ENCODE measurements at regions not wholly inside any gene's neighbourhood (a gene's known extent, or its start where the extent isn't known, plus 50 kb on each side); places are given as distances from the start of the nearest gene placed in this dataset.

GRCh38 chr20:62530643-62531032 is 54.8 kb upstream of the GATA5 start:
- no peaks in the 10 kb centered on the region for H3K27me3 ChIP-seq (ENCODE audit: control insufficient read depth, insufficient read depth, low read length)
- H3K36me3 Mint-ChIP-seq = no peaks in the 10 kb centered on the region
- H3K4me3 Mint-ChIP-seq = no peak overlapping the region
- no peak for DNase-seq
- 90% methylated on average over 16 of the region's 16 CpGs for WGBS (ENCODE audit: insufficient coverage)
- no peak overlapping the region for H3K27ac ChIP-seq (ENCODE audit: low read length)
- no peaks in the 10 kb centered on the region for H3K27me3 Mint-ChIP-seq (ENCODE audit: low read depth in 2 of 2)
- H3K9me3 ChIP-seq (ENCODE audit: control insufficient read depth, insufficient read depth, low read length) = no peaks in the 10 kb centered on the region
- no peak overlapping the region for H3K4me3 ChIP-seq (ENCODE audit: low read length)
- intact Hi-C loops (cut with micrococcal nuclease) = no loop called here
- H3K4me1 Mint-ChIP-seq = no peaks in the 10 kb centered on the region
- no peaks in the 10 kb centered on the region for H3K4me1 ChIP-seq (ENCODE audit: control insufficient read depth, insufficient read depth, low read length)
- no peak overlapping the region for H3K27ac Mint-ChIP-seq
- TF ChIP-seq CTCF (IDR thresholded peaks at IDR 0.05) = no peak
- ATAC-seq = no peak
- no peaks in the 10 kb centered on the region for H3K36me3 ChIP-seq (ENCODE audit: control insufficient read depth, insufficient read depth, low read length)
- no peaks in the 10 kb centered on the region for H3K9me3 Mint-ChIP-seq

DNA sequence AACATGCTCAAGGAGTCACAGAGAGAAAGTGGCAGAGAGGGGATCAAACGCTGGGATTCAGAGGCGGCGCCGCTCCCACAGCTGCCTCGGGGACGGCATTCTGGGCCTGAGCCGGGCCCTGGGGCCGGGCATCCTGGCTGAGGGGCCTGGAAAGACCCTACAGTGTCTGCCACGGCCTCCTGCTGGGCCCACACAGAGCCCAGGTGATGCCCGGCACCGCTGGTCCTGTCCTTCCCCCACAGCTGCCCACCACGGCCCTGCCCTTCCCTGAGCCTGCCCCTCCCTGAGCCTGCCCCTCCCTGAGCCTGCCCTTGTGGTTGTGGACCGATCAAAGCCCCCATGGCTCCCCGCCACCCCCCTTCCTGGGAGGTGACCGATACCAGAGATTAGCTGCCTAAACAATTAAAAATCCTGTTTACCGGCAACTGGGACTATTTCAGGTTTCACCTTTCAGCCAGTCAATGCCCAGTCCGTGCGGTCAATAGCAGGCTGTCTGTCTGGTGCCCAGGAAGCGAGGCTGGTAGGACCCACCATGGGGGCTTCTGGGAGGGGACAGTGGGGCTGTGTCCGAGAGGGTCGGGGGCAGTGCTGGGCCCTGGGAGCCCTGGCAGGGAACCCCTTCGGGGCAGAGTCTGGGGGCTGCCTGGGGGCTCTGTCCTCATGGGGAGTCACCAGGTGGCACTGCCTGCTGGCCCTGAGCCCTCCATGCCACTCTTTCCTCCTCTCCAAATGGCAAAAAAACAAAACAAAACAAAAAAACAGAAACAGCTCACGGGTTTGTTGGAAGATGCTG is 55.4 kb upstream of the GATA5 start:
- no peaks in the 10 kb centered on the region for H3K36me3 ChIP-seq (ENCODE audit: control insufficient read depth, insufficient read depth, low read length)
- DNase-seq = no peak
- no peak overlapping the region for H3K27ac Mint-ChIP-seq
- H3K36me3 Mint-ChIP-seq = no peaks in the 10 kb centered on the region
- intact Hi-C loops (cut with micrococcal nuclease) = no loop called here
- H3K4me1 Mint-ChIP-seq = no peaks in the 10 kb centered on the region
- H3K27me3 ChIP-seq (ENCODE audit: control insufficient read depth, insufficient read depth, low read length) = no peaks in the 10 kb centered on the region
- H3K27ac ChIP-seq (ENCODE audit: low read length) = no peak overlapping the region
- H3K27me3 Mint-ChIP-seq (ENCODE audit: low read depth in 2 of 2) = no peaks in the 10 kb centered on the region
- H3K9me3 ChIP-seq (ENCODE audit: control insufficient read depth, insufficient read depth, low read length) = no peaks in the 10 kb centered on the region
- no peak overlapping the region for H3K4me3 Mint-ChIP-seq
- no peaks in the 10 kb centered on the region for H3K9me3 Mint-ChIP-seq
- 87% methylated on average over 23 of the region's 23 CpGs for WGBS (ENCODE audit: insufficient coverage)
- no peak for TF ChIP-seq CTCF (IDR thresholded peaks at IDR 0.05)
- H3K4me3 ChIP-seq (ENCODE audit: low read length) = no peak overlapping the region
- no peak for ATAC-seq
- H3K4me1 ChIP-seq (ENCODE audit: control insufficient read depth, insufficient read depth, low read length) = no peaks in the 10 kb centered on the region

DNA sequence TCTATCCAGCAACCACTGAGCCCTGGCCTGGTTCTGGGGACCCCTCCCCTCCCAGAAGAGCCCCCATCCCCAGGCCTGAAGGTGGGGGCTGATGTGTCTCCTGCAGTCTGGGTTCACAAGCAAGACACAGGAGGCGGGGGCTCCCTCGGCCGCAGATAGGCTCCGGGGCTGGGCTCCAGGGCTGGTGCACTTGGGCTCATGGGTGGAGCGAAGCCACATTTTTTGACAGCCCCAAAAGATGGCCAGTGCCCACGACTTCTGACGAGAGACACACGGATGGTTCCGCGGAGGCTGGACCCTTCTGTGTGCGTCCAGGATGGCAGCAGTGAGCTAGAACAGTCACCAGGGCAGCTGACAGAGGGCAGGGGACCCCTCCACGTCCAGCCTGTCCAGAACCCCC is 57.1 kb upstream of the GATA5 start:
- no peak overlapping the region for H3K4me3 ChIP-seq (ENCODE audit: low read length)
- H3K27me3 ChIP-seq (ENCODE audit: control insufficient read depth, insufficient read depth, low read length) = no peaks in the 10 kb centered on the region
- no peaks in the 10 kb centered on the region for H3K9me3 ChIP-seq (ENCODE audit: control insufficient read depth, insufficient read depth, low read length)
- Mint-ChIP-seq H3K36me3 (no peaks in the 10 kb centered on the region), H3K9me3 (no peaks in the 10 kb centered on the region), H3K4me3 (no peak overlapping the region), H3K4me1 (no peaks in the 10 kb centered on the region), H3K27me3 (ENCODE audit: low read depth in 2 of 2) (no peaks in the 10 kb centered on the region), H3K27ac (no peak overlapping the region)
- TF ChIP-seq CTCF (IDR thresholded peaks at IDR 0.05) = no peak
- intact Hi-C loops (cut with micrococcal nuclease) = no loop called here
- no peak for ATAC-seq
- H3K36me3 ChIP-seq (ENCODE audit: control insufficient read depth, insufficient read depth, low read length) = no peaks in the 10 kb centered on the region
- H3K4me1 ChIP-seq (ENCODE audit: control insufficient read depth, insufficient read depth, low read length) = no peaks in the 10 kb centered on the region
- WGBS (ENCODE audit: insufficient coverage) = 91% methylated on average over 12 of the region's 12 CpGs
- no peak for DNase-seq
- no peak overlapping the region for H3K27ac ChIP-seq (ENCODE audit: low read length)

Measured in natural killer cell (primary cell).